Tibial nerve (tissue), 4 donors: ENCODE measurements at regions not wholly inside any gene's neighbourhood (a gene's known extent, or its start where the extent isn't known, plus 50 kb on each side); places are given as distances from the start of the nearest gene placed in this dataset.

Experiments
- CTCF ChIP-seq, 5 experiments: fragments of 200-600 bp in 3 of 5; fragments of 450-650 bp in 2 of 5; sonication (generic) in 3 of 5; IDR thresholded peaks; one replicate each; pipeline ENCODE4 v1.5.1; 2016 to 2019; ENCODE audit warnings: antibody characterized with exemption in 5 of 5, mild to moderate bottlenecking in 3 of 5, moderate library complexity in 2 of 5
- EP300 ChIP-seq, 2 donors: sonication (generic); formaldehyde crosslinking; IDR thresholded peaks; one replicate each; pipeline ENCODE4 v1.6.1; 2017; ENCODE audit warnings: antibody characterized with exemption in 2 of 2, mild to moderate bottlenecking in 1 of 2
- POLR2A ChIP-seq, 2 donors: fragments of 450-650 bp; IDR thresholded peaks; one replicate each; pipeline ENCODE4 v1.6.1; 2017; ENCODE audit warnings: antibody characterized with exemption in 2 of 2, mild to moderate bottlenecking in 2 of 2, moderate library complexity in 2 of 2

- TF ChIP-seq CTCF (IDR thresholded peaks at IDR 0.05) = no peak
- TF ChIP-seq POLR2A (IDR thresholded peaks at IDR 0.05) = no peak
- TF ChIP-seq EP300 (IDR thresholded peaks at IDR 0.05) = no peak
These were observed 1941.1 kb upstream of the CDH6 start for GRCh38 chr5:29252390-29252789.
